HG03139 (cell line): ENCODE measurements at regions not wholly inside any gene's neighbourhood (a gene's known extent, or its start where the extent isn't known, plus 50 kb on each side); places are given as distances from the start of the nearest gene placed in this dataset.
"Not testable (repeated sequence)": the region's sequence is repeated elsewhere in the genome, so short reads cannot be mapped to it uniquely, and the experiment has no call there.

Source experiments
- ATAC-seq: cut with Tn5 transposase; IDR thresholded peaks from one replicate; pipeline ENCODE4 v1.9.1; 2021; ENCODE audit not compliant: unreplicated experiment

DNA sequence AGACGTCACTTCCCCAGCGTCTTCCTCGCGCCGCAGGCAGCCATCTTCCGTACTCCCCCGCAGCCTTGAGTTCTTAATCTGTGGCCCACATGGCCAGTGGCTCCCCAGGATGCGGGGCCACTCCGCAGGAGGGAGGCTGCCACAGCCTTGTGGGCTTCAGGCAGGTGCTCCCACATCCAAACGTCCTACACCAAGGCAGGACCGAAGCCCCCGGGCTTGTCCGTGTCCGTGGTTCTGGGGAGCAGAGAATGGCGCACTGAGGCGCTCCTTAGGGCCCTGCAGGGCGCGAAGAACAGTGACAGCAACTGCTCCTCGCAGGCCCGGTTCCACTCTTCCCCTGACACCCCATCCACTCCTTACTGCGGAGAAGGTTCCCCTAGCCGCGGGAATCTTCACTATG, 755.8 kb downstream of the PRIM2 start:
- no peak for ATAC-seq

GRCh38 chr6:58090067-58090466, 772.6 kb downstream of the PRIM2 start:
- ATAC-seq, result not testable (repeated sequence)

GRCh38 chr6:58097251-58097650, 779.8 kb downstream of the PRIM2 start:
- not testable (repeated sequence) for ATAC-seq

GRCh38 chr6:58113960-58114359, 796.5 kb downstream of the PRIM2 start:
- ATAC-seq, result no peak

DNA sequence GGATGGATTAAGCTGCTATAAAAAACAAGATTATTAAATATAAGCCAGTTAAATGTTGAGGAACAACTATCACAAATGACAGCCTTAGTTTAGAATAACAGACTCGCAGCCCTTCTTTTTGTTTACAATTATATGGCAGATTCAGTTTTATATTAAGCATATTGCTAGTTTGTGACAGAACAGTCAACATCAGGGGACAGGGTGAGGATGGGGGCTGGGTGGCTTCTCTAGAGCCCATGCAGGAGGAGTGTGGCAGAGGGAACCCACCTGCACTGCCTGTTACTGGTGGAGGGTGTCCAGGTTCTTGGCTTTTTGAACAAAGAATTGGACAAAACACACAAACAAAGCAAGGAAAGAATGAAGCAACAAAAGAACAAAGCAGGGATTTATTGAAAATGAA, 799.7 kb downstream of the PRIM2 start:
- not testable (repeated sequence) for ATAC-seq

GRCh38 chr6:58121616-58122015, 804.2 kb downstream of the PRIM2 start:
- ATAC-seq, result not testable (repeated sequence)

DNA sequence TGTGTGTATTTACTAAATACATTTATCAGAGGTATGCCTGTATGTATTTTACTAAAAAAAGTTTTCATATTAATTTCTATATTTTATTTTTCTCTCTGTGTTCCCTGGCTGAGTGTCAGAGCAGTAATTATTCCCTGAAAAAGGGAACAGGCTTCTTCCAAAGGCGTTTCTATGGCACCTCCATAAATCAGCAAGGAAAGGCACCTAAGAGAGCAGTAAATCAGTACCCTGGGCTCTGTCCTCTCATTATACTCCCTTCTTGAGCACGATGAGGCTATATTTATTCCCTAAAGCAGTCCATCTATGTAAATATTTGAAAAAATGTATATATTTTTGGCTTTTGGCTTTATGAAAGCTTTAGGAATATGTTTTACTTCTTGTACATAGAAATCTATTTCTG, 806.3 kb downstream of the PRIM2 start:
- not testable (repeated sequence) for ATAC-seq

DNA sequence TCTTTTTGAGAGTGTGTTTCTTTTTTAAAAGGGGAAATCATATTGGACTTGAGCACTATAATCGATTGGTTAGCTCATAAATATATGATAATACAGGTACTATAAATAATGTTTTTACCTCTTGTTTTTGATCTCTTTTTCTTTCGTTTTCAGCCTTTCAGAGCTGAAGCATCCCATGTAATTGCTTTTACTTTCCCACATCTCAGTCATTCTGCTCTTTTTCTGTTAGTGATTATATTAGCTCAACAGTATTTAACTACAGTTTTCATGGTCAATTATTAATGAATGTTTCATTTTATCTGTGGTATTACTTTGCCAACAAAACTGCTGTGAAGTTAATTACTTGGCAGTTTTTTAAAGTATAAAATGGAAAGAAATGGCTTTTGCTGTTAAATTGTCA, 811.1 kb downstream of the PRIM2 start:
- not testable (repeated sequence) for ATAC-seq

DNA sequence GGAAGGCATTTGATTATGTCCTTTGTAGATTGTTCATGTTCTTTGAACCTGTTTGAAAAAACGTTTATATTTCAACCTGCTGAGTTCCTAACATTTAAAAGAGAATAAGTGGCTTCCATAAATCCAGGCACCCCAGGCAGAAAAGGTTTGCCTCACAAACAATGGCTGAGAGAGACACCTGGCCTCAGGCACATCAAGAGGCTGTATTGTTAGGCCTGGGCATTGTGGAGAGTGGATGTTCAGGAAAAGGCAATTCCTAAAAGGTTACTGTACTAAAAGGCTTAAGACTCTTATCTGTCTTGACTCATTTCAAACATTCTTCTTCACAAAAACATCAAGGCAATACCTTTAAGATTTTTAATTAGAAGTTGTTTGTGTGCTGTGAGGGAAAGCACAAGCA, 811.7 kb downstream of the PRIM2 start:
- not testable (repeated sequence) for ATAC-seq

GRCh38 chr6:58139746-58140145, 822.3 kb downstream of the PRIM2 start:
- not testable (repeated sequence) for ATAC-seq

- ATAC-seq, result not testable (repeated sequence)
Observed at GRCh38 chr6:58171025-58171424, 853.6 kb downstream of the PRIM2 start.

- ATAC-seq, result not testable (repeated sequence)
Observed at GRCh38 chr6:58181557-58182065, 864.2 kb downstream of the PRIM2 start.

- ATAC-seq, result not testable (repeated sequence)
Observed at GRCh38 chr6:58185300-58185699, 867.9 kb downstream of the PRIM2 start.

- not testable (repeated sequence) for ATAC-seq
Observed at GRCh38 chr6:58193209-58193608, 875.8 kb downstream of the PRIM2 start.

GRCh38 chr6:58198301-58198700, 880.9 kb downstream of the PRIM2 start:
- no peak for ATAC-seq

DNA sequence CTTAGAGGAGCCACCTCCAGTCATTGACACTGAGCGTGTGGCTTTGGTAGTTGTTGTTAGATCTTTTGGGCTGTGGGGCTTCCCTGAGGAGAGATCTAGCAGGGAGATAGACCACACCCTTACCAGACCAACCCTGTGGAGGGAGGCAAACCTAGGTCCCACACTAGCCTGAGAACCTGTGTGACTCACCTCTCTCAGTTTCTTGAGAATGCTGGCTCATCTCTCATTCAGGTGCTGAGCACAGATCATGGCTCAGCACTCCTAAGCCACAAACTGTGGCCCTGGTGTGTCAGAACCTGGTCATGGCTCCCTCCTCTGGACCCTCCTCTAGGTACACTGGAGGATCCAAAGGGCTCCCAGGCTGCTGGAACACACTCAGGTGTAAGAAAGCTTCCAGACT, 919.7 kb downstream of the PRIM2 start:
- not testable (repeated sequence) for ATAC-seq

DNA sequence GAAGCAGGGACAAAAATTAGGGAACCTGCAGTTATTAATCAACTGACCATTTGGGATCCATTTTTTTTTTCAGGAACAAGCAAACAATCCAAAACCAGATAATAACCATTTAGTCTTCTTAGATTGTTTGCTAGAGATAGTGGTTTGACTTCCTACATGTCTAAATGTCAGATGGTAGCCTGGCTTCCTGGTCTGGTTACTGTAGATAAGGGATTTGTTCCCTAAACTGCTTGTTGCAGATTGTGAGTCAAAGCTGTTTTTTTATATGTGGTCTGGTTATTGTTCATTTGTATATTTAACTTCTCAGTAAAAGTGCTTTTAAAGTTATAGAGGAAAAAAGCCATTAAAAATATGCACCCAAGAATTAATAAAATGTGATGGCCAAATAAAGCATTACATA, 921.0 kb downstream of the PRIM2 start:
- ATAC-seq, result not testable (repeated sequence)

GRCh38 chr6:58257625-58258024, 940.2 kb downstream of the PRIM2 start:
- not testable (repeated sequence) for ATAC-seq

DNA sequence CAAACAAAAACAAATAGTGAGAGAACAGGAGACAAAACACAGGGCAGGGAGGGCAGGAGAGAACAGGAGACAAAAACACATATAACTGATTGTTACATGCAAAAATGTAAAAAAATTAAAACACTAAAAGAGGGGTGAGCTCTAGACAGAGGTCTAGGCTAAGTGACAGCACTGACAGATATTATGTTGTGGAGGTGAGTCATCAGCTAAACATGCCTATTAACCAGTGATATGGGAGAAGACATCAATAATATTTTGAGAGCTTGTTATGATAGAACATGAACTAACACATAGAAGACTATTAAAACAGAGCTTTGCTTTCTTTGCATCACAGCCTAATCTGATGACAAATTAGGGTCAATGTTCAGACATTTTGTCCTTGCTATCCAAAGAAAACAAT, 972.7 kb downstream of the PRIM2 start:
- no peak for ATAC-seq

- ATAC-seq, result not testable (repeated sequence)
Observed at GRCh38 chr6:58291319-58291718, 973.9 kb downstream of the PRIM2 start.

GRCh38 chr6:58307901-58308300, 990.5 kb downstream of the PRIM2 start:
- not testable (repeated sequence) for ATAC-seq

- ATAC-seq, result not testable (repeated sequence)
Observed at GRCh38 chr6:58332108-58332507, 1014.7 kb downstream of the PRIM2 start.

DNA sequence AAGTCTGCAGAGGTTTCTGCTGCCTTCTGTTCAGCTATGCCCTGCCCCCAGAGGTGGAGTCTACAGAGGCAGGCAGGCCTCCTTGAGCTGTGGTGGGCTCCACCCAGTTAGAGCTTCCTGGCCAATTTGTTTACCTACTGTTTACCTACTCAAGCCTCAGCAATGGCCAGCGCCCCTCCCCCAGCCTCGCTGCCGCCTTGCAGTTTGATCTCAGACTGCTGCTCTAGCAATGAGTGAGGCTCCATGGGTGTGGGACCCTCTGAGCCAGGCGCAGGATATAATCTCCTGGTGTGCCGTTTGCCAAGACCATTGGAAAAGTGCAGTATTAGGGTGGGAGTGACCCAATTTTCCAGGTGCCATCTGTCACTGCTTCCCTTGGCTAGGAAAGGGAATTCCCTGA, 1024.9 kb downstream of the PRIM2 start:
- ATAC-seq, result not testable (repeated sequence)
